A673 (cell line): ENCODE measurements at regions not wholly inside any gene's neighbourhood (a gene's known extent, or its start where the extent isn't known, plus 50 kb on each side); places are given as distances from the start of the nearest gene placed in this dataset.
"Not testable (repeated sequence)": the region's sequence is repeated elsewhere in the genome, so short reads cannot be mapped to it uniquely, and the experiment has no call there.

Experiments used
- CTCF ChIP-seq: fragments of 300-800, 200-600 bp; sonication (generic); conservative IDR thresholded peaks from 2 replicates; pipeline ENCODE4 v1.5.1; 2017; ENCODE audit warnings: low read depth, mild to moderate bottlenecking, antibody characterized with exemption, low read length, moderate library complexity, mixed read lengths
- EZH2 ChIP-seq: fragments of 200-600 bp; sonication (generic); IDR thresholded peaks from 2 replicates; pipeline ENCODE4 v1.6.1; 2017; ENCODE audit warnings: borderline replicate concordance, low read depth, mild to moderate bottlenecking, mixed read lengths, antibody characterized with exemption, low read length; ENCODE audit not compliant: poor library complexity, severe bottlenecking

GRCh38 chr1:95797761-95798160 is 563.8 kb downstream of the RWDD3 start:
- TF ChIP-seq CTCF, EZH2: not testable (repeated sequence)
